GM23338 (cell line): ENCODE measurements at regions not wholly inside any gene's neighbourhood (a gene's known extent, or its start where the extent isn't known, plus 50 kb on each side); places are given as distances from the start of the nearest gene placed in this dataset.

Experiments
- ATAC-seq: fragments of 200-7000 bp; cut with Tn5 transposase; 3 replicates; pipeline ENCODE4 v1.9.1; 2020
- DNase-seq: peaks from one replicate; pipeline ENCODE4 v3.0.0-alpha.2; 2015; ENCODE audit warnings: low spot score
- H2AFZ ChIP-seq: fragments of 200-600 bp; sonication (generic); 2 replicates; pipeline ENCODE4 v1.8.0; 2016; ENCODE audit warnings: antibody characterized with exemption, mild to moderate bottlenecking, moderate library complexity
- H3F3A ChIP-seq: fragments of 200-600 bp; sonication (generic); replicated peaks from 2 replicates; pipeline ENCODE4 v1.8.0; 2017; ENCODE audit warnings: antibody characterized with exemption, mixed run types, low read depth
- H3K27ac ChIP-seq: fragments of 200-600 bp; sonication (generic); 2 replicates; pipeline ENCODE4 v1.6.1; 2016; ENCODE audit warnings: low read depth
- H3K27me3 ChIP-seq: fragments of 200-600 bp; sonication (generic); 2 replicates; pipeline ENCODE4 v1.8.0; 2016; ENCODE audit warnings: mild to moderate bottlenecking, mixed run types, moderate library complexity; ENCODE audit not compliant: insufficient read depth
- H3K36me3 ChIP-seq: fragments of 200-600 bp; sonication (generic); 2 replicates; pipeline ENCODE4 v1.8.0; 2016; ENCODE audit warnings: mild to moderate bottlenecking; ENCODE audit not compliant: insufficient read depth
- H3K4me1 ChIP-seq: fragments of 200-600 bp; sonication (generic); 2 replicates; pipeline ENCODE4 v1.8.0; 2016; ENCODE audit warnings: mild to moderate bottlenecking, moderate library complexity; ENCODE audit not compliant: insufficient read depth
- H3K4me2 ChIP-seq: fragments of 200-600 bp; sonication (generic); 2 replicates; pipeline ENCODE4 v1.7.1; 2017; ENCODE audit warnings: mixed run types
- H3K4me3 ChIP-seq: fragments of 200-600 bp; sonication (generic); 2 replicates; pipeline ENCODE4 v1.6.1; 2016; ENCODE audit warnings: mixed run types
- H3K79me2 ChIP-seq: fragments of 200-600 bp; sonication (generic); replicated peaks from 2 replicates; pipeline ENCODE4 v1.8.0; 2017; ENCODE audit warnings: mild to moderate bottlenecking; ENCODE audit not compliant: insufficient read depth
- H3K9me2 ChIP-seq: fragments of 200-600 bp; sonication (generic); 2 replicates; pipeline ENCODE4 v1.8.0; 2017; ENCODE audit not compliant: insufficient read depth
- H4K20me1 ChIP-seq: fragments of 200-600 bp; sonication (generic); replicated peaks from 2 replicates; pipeline ENCODE4 v1.8.0; 2017; ENCODE audit warnings: mild to moderate bottlenecking; ENCODE audit not compliant: insufficient read depth
- H3K27ac Mint-ChIP-seq: 2 replicates; pipeline ENCODE4 v1.8.0; 2020; ENCODE audit warnings: inconsistent platforms, mild to moderate bottlenecking, moderate library complexity, mixed read lengths
- H3K27me3 Mint-ChIP-seq: 3 replicates; pipeline ENCODE4 v1.8.0; 2022; ENCODE audit warnings: low read depth, mild to moderate bottlenecking, moderate library complexity, mixed read lengths, inconsistent platforms; ENCODE audit not compliant: insufficient read depth, poor library complexity
- H3K36me3 Mint-ChIP-seq: 3 replicates; pipeline ENCODE4 v1.8.0; 2021; ENCODE audit warnings: low read depth, mild to moderate bottlenecking, inconsistent platforms, moderate library complexity, mixed read lengths
- H3K4me1 Mint-ChIP-seq: 3 replicates; pipeline ENCODE4 v1.8.0; 2020; ENCODE audit warnings: mild to moderate bottlenecking, inconsistent platforms, mixed read lengths
- H3K4me3 Mint-ChIP-seq: 3 replicates; pipeline ENCODE4 v1.8.0; 2021; ENCODE audit warnings: moderate library complexity, mild to moderate bottlenecking, inconsistent platforms, mixed read lengths
- H3K9me3 Mint-ChIP-seq: 3 replicates; pipeline ENCODE4 v1.8.0; 2020; ENCODE audit warnings: moderate library complexity, mild to moderate bottlenecking, inconsistent platforms, mixed read lengths
- CREB1 ChIP-seq: fragments of 250-450 bp; sonication (Bioruptor Pico); IDR thresholded peaks from 2 replicates; pipeline ENCODE4 v1.5.0; 2020; ENCODE audit warnings: low read depth, mild to moderate bottlenecking, moderate library complexity
- CTCF ChIP-seq, 2 experiments: fragments of 200-600 bp in 1 of 2; sonication (generic) in 1 of 2; conservative IDR thresholded peaks; 2 replicates each; pipeline versions ENCODE4 v1.5.1 to v1.6.1; 2016 to 2017; ENCODE audit warnings: antibody characterized with exemption in 2 of 2, low read depth in 2 of 2, mild to moderate bottlenecking in 2 of 2, moderate library complexity in 1 of 2
- ETS1 ChIP-seq: IDR thresholded peaks from 2 replicates; pipeline ENCODE4 v1.6.1; 2016; ENCODE audit warnings: antibody characterized with exemption
- EZH2 ChIP-seq: fragments of 200-600 bp; sonication (generic); IDR thresholded peaks from one replicate; pipeline ENCODE4 v1.8.0; 2017; ENCODE audit warnings: antibody characterized with exemption, mild to moderate bottlenecking, low read depth; ENCODE audit not compliant: unreplicated experiment
- EZH2phosphoT487 ChIP-seq: fragments of 200-600 bp; sonication (generic); IDR thresholded peaks from one replicate; pipeline ENCODE4 v1.8.1; 2018; ENCODE audit warnings: antibody characterized with exemption; ENCODE audit not compliant: unreplicated experiment
- JUNB ChIP-seq: IDR thresholded peaks from one replicate; pipeline ENCODE4 v1.6.1; 2016; ENCODE audit warnings: antibody characterized with exemption; ENCODE audit not compliant: unreplicated experiment
- NANOG ChIP-seq: IDR thresholded peaks from 2 replicates; pipeline ENCODE4 v1.6.1; 2016; ENCODE audit warnings: antibody characterized with exemption, borderline replicate concordance
- POLR2AphosphoS5 ChIP-seq: IDR thresholded peaks from 2 replicates; pipeline ENCODE4 v1.6.1; 2016; ENCODE audit warnings: antibody characterized with exemption, low read depth
- REST ChIP-seq: IDR thresholded peaks from one replicate; pipeline ENCODE4 v1.6.1; 2018; ENCODE audit warnings: antibody characterized with exemption; ENCODE audit not compliant: unreplicated experiment
- STAT1 ChIP-seq: IDR thresholded peaks from one replicate; pipeline ENCODE4 v1.6.1; 2016; ENCODE audit warnings: antibody characterized with exemption; ENCODE audit not compliant: unreplicated experiment
- ZNF114 ChIP-seq: fragments of 250-450 bp; sonication (Bioruptor Pico); IDR thresholded peaks from 2 replicates; pipeline ENCODE4 v1.5.0; 2020; ENCODE audit warnings: mild to moderate bottlenecking, moderate library complexity
- ZNF331 ChIP-seq: fragments of 250-450 bp; sonication (Bioruptor Pico); IDR thresholded peaks from 2 replicates; pipeline ENCODE4 v1.5.0; 2020; ENCODE audit warnings: low read depth, mild to moderate bottlenecking, moderate library complexity

- no peaks in the 10 kb centered on the region for H3K79me2 ChIP-seq
- H3K27ac ChIP-seq: no peak overlapping the region
- H3K27ac Mint-ChIP-seq: no peak overlapping the region
- no peaks in the 10 kb centered on the region; the same call in 2 of the 3 replicates for H3K9me3 Mint-ChIP-seq
- H3K4me1 Mint-ChIP-seq: peaks cover 11% of the 10 kb centered on the region
- ATAC-seq (no peak), DNase-seq (no peak)
- H4K20me1 ChIP-seq: no peaks in the 10 kb centered on the region
- TF ChIP-seq ZNF331 (CRISPR knock-in tag) (no peak), ZNF114 (CRISPR knock-in tag) (no peak), REST (no peak), EZH2 (no peak), CREB1 (CRISPR knock-in tag) (no peak), POLR2AphosphoS5 (no peak), CTCF (conservative IDR thresholded peaks at IDR 0.05; ENCODE audit: low read depth in 2 of 2) (no peak), STAT1 (no peak), JUNB (no peak), NANOG (no peak), EZH2phosphoT487 (no peak), ETS1 (no peak)
- no peak overlapping the region for H3K4me3 ChIP-seq
- no peak overlapping the region for H2AFZ ChIP-seq
- no peaks in the 10 kb centered on the region for H3K36me3 Mint-ChIP-seq
- no peak overlapping the region for H3K4me2 ChIP-seq
- H3K36me3 ChIP-seq: no peaks in the 10 kb centered on the region
- no peaks in the 10 kb centered on the region for H3K27me3 ChIP-seq
- H3K9me2 ChIP-seq: 0 out of 2 replicates have a peak, but pooled peaks cover 5% of the 10 kb centered on the region
- peaks cover 7% of the 10 kb centered on the region for H3K4me1 ChIP-seq
- H3F3A ChIP-seq: no peaks in the 10 kb centered on the region
- H3K4me3 Mint-ChIP-seq: no peak overlapping the region
- peaks cover 3% of the 10 kb centered on the region for H3K27me3 Mint-ChIP-seq
Observed at GRCh38 chr20:16212790-16213189, 360.5 kb downstream of the KIF16B start.
